ENCODE measurements at regions not wholly inside any gene's neighbourhood (a gene's known extent, or its start where the extent isn't known, plus 50 kb on each side); places are given as distances from the start of the nearest gene placed in this dataset.

DNA sequence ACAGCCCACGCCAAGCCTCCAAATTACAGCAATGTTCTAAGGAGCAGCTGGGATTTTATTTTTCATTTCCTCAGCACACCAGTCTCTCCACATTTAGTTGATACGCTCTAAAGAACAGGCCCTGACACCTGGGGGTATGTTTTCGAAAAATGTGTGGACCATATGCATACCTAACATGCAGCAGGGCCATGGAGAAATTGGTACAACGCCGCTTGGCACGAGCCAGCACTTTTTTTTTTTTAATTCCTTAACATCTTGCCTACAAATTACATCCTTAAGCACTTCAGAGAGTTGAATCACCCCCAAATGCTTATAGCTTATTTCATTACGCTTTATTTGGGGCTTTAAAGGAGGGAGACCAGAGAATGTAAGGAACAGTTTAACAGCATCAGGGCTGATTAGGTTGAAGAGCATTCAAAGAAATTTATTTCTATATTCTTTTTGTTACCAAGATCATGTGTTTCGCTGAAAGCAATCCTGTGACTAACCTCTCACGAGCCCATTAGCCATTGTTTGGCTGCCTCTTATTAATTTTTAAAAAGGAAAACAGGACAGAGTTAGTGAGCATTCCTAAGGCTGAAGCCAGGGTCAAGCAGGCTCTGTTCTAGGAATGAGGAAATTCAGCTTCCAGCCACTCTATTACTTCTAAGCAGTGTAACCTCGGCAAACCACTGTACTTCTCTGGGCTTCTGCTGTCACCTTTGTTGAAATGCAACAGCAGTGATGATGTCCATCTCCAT lies 173.8 kb downstream of the ACTL7B start:
- DNase-seq (ENCODE audit: low read depth in 2 of 3, low spot score in 2 of 3): no peak

DNA sequence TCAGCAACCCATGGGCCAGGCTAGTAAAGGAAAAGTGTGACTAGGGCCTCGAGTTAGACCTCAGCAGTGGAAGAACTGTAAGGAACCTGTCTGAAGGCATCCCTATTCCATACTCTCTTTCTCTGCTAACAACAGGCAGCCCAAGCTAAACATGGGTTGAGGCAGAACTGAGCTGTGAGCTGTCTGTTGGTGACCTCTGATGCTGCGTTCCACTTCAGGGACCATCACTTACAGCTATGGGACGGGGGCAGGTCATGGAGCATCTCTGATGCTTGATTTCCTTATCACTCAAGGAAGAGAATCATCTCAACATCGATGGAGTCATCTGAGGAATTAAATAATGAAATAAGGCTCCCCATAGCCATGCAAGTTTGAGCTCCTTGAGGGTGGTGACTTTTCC lies 174.8 kb downstream of the ACTL7B start:
- DNase-seq (ENCODE audit: low read depth in 2 of 3, low spot score in 2 of 3): no peak

DNA sequence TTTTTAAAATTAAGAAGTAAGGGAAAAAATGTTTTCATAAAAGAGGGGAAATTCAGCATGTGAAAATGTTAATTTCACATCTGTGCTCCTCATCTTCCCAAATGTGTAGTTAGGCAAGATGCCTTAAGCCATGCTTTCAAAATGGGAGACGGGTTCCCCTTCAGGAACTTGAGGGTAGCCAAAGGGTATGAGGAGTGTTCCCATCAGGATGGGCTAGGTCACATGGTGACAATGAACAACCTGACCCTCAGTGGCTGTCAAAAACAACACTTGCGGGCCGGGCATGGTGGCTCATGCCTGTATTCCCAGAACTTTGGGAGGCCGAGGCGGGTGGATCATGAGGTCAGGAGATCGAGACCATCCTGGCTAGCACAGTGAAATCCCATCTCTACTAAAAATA lies 178.0 kb downstream of the ACTL7B start:
- no peak for DNase-seq (ENCODE audit: low read depth in 2 of 3, low spot score in 2 of 3)

DNA sequence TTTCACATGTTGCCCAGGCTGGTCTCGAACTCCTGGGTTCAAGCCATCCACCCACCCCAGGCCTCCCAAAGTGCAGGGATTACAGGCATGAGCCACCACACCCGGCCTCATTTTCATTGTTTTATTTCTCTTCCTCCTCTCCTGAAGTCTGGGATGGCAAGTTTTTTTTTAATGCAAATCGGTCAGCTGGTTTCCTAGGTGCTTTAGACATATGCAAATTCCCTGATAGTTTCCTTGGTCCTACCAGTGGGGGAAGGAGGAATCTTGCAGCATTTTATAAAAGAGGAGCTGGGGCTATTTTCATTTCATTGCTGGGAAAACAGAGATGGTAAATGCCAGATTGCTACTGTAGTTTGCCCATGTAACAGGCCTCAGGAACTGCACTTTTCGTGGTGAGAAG lies 179.4 kb downstream of the ACTL7B start:
- DNase-seq (ENCODE audit: low read depth in 2 of 3, low spot score in 2 of 3): no peak

DNA sequence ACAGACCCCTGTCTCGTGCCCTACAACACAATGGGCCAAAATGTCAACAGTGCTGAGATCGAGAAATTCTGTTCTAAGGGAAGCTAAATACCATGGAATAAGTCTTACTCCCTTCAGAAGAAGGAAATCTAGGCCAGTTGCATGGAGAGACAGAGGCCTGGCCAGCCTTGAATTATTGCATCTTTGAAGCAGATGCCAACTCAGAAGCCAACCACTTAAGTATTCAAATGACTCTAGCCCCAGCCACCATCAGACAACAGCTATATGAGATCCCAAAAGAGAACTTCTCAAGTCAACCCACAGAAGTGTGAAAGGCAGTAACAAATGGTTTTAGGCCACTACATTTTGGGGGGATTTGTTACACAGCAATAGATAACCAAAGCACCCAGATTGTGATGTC lies 180.1 kb downstream of the ACTL7B start:
- DNase-seq (ENCODE audit: low read depth in 2 of 3, low spot score in 2 of 3): no peak

DNA sequence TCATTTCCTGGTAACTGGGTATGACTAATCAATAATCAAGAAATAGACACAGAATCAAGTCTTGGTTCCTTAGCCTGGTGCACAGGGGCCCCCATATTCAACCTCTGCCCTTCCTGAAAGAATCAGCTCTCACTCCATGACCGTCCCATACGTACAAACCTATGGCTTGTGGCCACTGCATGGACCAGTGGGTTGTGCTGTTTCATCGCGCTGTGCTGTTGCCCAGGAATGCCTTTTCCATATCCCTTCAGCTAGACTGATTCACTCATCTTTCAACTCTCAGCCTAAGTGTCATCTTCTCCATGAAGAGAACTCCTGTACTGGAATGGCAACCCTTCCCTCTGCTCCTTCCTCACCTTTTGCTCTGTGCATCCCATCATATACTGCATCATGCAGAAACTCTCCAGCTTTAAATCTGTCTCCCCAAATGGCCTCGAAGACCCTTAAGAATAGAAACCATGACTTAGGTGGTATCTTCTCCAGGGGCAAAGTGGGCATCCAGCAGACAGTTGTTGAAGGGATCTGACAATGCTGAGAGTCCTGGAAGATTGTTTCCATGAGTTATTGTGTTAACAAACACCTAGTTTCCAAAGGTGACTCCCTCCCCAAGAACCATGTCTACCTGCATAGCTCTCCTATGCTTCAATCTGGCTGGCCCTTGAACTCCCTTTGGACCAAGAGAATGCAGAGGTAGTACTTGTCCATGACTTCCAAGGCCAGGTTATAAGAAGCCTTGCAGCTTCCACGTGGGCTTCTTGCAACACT lies 180.8 kb downstream of the ACTL7B start:
- DNase-seq (ENCODE audit: low read depth in 2 of 3, low spot score in 2 of 3): no peak

DNA sequence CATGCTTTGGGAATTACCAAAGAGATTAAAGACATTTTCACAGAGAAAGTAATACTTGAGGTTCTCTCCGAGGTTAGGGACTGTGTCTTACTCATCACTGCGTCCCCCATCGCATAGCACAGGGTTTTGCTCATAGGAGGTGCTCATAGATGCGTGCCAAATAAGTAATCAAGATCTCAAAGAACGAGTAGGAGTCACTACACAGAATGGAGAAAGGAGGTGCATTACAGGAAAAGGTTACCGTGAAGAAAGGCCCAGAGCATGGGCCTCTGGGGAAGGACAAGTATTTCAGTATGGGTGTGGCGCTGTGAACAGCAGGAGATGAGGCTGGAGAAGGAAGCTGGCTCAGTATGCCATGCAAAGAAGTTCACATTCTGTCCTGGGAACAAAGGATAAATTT lies 182.4 kb downstream of the ACTL7B start:
- DNase-seq (ENCODE audit: low read depth in 2 of 3, low spot score in 2 of 3): no peak

DNA sequence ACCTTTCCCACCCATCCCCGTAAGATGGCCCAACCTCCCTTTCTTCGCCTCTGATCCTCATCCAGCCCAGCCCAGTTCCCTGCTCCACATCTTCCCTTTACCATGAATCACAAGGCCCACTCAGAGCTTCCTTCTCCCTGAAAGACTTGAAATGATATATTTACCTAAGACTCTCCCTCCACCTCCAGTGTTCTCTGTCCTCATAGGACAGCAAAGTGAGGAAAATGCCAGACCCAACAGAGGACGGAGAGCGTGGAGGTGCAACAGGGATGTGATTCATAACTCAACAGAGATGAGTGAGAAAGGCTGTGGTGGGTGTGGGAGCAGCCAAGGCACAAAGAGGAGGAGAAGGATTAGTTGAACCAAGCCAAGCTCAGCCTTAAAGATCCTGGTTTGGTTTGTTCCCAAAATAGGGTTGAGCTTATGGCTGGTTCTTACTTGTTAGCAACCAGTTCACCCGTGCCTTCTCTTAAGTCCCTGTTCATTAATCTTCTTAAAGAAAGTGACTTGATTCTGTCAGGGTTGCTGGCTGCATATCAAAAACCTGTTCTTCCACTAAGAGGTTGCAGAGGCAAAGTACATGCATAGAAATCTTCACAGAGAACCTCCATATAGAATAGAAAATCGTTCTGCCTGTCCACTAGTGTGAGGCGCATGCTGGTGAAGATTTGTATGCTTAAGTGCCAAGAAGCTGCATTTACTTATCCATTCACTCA lies 183.2 kb downstream of the ACTL7B start:
- DNase-seq (ENCODE audit: low read depth in 2 of 3, low spot score in 2 of 3): no peak

DNA sequence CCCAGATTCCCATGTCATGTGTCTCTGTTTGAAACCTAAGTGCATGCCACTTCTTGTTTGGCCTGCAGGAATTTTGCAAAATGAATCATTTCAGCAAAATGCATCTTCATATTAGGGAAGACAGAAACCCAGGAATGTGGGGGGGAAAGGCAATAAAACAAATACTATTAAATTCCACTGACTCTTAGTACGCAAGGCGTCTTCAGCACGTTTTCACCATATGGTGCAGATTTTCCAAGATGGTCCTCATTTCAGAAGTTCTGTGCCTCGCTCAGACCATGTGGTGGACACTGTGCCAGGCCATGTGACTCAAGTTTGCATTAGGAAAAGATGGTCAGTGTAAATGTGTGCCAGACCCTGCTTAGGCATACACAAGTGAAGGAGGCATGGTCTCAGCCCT lies 184.0 kb downstream of the ACTL7B start:
- no peak for DNase-seq (ENCODE audit: low read depth in 2 of 3, low spot score in 2 of 3)

DNA sequence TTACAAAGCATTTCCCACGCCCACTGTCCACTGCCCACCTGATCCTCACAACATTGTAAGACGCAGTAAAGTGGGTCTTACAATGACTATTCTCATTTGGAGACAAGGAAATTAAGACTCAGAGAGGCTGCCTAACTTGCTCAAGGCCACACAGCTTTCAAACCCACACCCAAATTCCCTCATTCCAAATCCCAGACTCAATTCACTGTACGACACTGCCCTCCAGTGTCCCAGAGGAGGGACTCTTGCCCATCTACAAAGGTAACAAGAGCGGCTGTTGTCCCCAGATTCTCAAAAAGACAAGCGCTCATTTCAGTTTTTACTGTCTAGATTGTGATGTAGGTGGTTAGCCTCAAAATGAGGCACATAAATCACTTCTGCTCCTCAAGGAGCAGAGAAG lies 184.6 kb downstream of the ACTL7B start:
- DNase-seq (ENCODE audit: low read depth in 2 of 3, low spot score in 2 of 3): no peak

DNA sequence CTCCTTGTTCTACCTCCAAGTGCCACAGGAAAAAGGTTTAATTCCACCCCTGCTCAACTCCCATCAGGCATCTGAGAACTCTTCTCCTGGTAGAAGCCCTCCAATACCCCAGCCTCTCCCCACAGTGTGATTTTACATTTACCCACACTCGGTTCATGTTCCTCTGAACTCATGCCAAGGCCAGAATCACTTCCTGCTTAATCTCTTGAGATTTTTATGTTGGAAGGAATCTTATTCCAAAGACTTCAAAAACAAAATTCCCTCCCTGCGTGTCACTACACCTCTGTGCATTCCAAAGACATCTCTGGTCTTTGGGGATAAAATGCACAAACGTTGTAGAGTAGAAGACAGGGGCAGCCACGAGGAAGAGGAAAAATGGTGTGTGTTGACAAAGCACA lies 186.8 kb downstream of the ACTL7B start:
- DNase-seq (ENCODE audit: low read depth in 2 of 3, low spot score in 2 of 3): no peak

DNA sequence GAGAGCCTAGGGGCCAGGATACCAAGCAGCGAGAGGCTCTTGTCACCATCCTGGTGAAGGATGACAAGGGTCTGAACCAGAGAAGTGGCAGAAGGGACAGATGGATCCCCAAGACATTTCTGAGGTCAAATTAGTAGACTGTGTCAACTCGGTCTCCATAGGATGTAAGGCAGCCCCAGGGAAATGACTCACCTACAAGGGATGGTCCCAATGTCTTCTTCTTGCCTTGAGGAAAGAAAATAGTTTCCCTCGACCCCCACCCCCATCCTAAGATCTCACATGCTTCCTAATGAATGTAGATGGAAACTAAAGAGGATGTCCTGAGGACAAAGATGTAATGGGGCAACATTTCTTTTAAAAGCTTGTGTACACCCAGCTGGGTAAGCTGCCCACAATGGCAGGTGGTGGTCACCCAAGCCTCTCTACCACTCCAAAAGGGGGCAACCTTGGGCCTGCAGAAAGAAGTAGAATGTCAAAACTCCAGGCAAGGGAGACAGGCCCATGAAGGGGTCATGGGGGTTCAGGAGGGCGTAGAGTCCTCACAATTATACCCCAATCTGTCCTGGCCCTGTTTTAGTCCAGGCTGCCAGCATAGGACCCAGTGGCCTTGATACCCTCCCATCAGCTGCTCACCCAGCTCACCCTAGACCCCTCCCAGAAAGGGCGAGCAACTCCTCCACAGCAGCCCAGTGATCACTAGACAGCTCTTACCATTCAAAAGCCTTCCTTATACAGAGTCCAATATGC lies 187.4 kb downstream of the ACTL7B start:
- no peak for DNase-seq (ENCODE audit: low read depth in 2 of 3, low spot score in 2 of 3)

DNA sequence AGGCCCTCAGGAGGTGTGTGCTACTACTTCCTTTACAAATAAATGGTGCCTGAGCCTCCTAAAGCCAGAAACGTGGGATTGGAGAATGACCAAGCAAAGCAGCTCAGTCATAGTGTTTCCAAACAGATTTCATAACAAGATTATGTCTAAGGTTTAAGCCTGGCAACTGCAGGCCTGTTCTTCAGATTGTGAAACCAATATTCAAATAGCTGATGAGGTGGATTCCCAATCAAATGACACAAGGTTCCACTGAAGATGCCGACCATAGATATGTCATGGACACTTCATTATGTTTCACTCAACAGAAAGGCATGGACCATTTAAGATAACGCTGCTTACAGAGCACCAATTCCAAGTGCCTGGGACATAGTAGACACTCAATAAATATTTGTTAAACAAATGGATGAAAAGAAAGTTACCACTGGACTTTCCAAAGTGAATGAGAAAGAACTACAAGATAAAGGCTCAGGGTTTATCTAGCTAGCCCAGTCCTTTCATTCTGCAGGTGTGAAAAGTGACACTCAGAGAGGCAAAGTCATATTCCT lies 189.5 kb downstream of the ACTL7B start:
- no peak for DNase-seq (ENCODE audit: low read depth in 2 of 3, low spot score in 2 of 3)

DNA sequence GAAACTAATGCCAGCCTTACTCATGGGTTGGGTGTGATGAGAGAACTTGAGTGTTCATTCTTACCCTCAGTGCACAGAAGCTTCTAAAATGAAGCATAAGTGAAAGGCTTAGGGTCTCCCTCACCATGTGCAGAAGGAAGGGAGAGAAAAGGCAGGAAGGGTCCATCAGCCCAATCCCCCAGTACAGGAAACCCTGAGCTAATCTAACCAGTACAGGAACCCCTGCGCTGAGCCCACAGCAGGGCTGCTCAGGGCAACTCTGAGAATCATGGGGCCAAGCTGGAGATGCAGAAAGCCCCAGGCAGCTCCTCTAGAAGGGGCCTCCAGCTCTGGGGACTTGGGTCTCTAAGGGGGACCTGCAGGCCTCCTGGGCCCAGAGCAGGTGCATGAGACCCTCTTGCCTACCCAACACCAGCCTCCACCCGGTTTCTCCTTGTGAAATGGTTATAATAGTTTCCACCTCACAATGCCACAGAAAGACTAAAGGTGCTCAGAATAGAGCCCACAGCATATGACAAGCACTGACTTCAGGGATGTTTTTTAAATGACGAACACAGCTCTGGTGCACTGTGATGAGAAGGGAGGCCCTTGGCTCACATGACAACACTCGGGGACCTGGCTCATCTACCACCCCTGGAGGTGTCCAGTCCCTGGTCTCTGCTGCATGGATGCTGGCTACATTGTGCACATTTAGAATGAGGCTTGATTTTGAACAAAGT lies 190.1 kb downstream of the ACTL7B start:
- DNase-seq (ENCODE audit: low read depth in 2 of 3, low spot score in 2 of 3): no peak

DNA sequence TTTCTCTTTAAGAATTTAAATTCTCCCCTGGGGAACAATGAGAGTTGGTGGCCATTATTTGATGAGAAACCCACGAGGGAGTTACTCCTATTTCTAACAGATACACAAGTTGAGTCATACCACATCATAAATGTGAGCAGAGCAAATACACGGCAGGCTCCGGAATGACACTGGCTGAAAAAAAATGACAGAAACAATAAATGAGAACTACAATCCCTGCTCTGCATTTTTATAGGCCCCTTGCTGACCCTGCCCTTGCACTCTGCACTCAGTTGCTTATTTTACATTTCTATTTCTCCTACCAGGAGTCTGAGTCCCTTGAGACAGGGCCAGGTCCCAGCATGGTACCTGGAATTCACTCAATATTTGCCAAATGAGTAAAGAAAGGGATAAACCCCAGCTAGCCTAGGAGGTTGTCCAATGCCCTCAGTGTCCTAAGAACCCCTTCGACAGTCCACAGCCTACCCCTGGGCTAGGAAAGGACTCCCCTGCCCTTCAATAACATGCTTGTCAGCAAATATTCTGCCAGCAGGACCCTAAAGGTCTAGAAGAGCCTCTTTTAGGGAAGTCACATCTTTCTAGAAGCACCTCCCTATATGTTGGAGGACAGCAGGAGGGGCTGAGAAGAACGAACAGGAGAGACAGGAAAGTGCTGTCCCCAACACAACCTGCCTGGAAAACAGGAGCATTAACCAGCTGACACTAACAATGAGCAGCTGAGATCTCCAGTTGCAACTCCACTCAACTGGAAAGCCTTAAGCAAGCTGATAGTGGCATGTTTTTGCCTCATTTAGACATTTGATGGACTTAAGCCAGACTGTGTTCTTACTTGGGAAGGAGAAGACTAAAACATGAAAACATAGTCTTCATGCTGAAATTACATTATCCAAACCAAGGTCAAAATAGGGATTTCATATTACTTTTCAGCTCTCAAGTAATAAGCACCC lies 191.2 kb downstream of the ACTL7B start:
- no peak for DNase-seq (ENCODE audit: low read depth in 2 of 3, low spot score in 2 of 3)

DNA sequence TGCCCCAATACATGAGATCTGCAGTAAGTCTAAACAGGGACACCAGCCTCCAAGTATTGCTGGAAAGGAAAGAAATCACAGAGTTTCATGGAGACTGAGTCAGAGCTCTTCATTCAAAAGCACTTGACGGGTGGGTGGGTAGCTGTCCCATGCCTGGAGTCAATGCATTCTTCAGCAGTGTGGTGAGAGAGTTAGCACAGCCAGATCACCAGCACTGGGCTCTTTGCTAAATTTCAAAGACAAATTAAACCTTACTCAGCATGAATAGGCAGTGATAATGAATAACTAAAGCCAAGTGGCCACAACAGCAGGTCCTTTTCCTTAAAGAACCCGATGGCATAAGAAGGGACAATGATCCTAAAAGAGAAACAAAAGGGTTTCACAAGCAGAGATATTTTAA lies 192.4 kb downstream of the ACTL7B start:
- no peak for DNase-seq (ENCODE audit: low read depth in 2 of 3, low spot score in 2 of 3)

DNA sequence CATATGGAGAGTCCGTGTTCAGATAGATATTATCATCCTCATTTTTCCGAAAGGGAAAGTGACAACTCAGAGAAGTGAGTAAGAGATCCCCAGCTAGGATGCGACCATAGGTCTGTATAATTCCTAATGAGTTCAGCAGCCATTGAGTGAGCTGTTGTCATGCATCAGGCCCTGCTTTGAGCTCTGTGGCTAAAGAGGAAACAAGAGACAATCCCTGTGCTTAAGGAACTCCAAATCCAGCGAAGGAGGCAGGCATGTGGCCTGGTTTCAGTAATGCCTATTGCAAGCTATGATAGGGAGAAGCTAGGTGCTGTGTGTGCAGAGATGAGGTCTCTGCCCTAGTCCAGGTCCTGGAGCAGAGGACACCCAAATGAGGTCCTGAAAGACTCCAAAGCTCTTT lies 192.8 kb downstream of the ACTL7B start:
- no peak for DNase-seq (ENCODE audit: low read depth in 2 of 3, low spot score in 2 of 3)

DNA sequence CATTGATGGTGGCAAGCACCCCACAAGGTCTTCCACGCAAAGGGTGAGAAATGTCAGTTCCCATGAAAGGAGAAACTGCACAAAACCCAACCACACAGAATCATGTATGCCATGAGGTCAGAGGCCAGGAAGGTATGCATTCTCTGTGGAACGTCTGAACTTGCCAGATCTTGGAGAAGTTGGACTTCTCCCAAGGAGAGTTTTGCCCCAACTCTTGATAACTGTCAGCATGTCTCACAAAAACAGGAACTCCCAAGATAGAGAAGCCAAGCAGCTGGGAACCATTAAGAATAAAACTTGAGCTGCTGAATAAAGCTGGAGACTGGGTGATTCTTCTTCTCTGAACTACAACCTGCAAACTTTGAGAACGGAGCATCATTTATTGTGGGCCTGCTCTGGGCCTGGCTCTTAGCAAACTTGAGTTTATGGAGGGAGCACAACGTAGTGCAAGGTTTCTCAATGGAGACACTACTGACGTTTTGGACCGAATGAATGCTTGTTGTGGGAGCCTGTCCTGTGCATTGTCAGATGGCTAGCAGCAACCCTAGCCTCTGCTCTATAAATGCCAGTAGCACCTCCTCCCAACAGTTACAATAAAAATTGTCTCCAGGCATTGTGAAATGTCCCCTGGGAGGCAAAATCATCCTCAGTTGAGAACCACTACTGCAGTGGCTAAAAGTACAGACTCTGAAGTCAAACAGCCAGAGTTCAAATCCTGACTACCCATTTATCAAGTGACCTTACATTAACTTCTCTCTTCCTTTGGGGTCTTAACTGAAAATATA lies 193.5 kb downstream of the ACTL7B start:
- no peak for DNase-seq (ENCODE audit: low read depth in 2 of 3, low spot score in 2 of 3)

DNA sequence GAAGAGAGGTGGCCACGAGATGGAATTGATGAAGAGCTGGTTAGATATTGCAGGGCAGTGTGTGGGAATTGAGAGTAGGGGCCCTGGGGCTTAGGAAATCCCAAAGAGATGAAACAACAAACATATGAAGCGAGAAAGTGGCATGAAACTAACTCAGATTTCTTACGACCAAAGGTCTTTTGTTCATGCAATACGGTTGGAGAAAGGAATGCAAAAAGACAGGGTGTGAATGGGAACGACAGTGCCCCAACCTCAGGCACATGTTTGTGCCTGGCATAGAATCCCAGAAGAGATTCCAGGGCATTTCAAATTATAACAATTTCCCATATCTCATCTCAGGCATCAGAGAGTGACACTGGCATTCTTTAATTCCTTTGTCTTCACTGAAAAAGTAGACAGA lies 199.2 kb downstream of the ACTL7B start:
- DNase-seq (ENCODE audit: low read depth in 2 of 3, low spot score in 2 of 3): no peak
